CD4-positive, alpha-beta T cell (primary cell): ENCODE measurements at regions not wholly inside any gene's neighbourhood (a gene's known extent, or its start where the extent isn't known, plus 50 kb on each side); places are given as distances from the start of the nearest gene placed in this dataset.

ENCODE experiments used
- ATAC-seq: fragments of 200-7000 bp; cut with Tn5 transposase; one replicate; pipeline ENCODE4 v1.10.0; 2022; ENCODE audit warnings: mild to moderate bottlenecking; ENCODE audit not compliant: poor library complexity
- CTCF ChIA-PET: fragments of 350-600 bp; sonication (Branson Sonifier 250); formaldehyde crosslinking; loops from one replicate; lab custom pipeline; 2021; ENCODE audit warnings: antibody characterized with exemption, inconsistent platforms; lab: Charles Lee
- POLR2A ChIA-PET: fragments of 350-600 bp; sonication (Branson Sonifier 250); formaldehyde crosslinking; loops from one replicate; lab custom pipeline; 2021; ENCODE audit warnings: antibody characterized with exemption, inconsistent platforms; lab: Charles Lee
- DNase-seq, 14 experiments: peaks; one replicate each; pipeline ENCODE4 v3.0.0-alpha.2; 2013 to 2020; ENCODE audit warnings: mixed read lengths in 2 of 14
- H3K27ac ChIP-seq, 2 donors: one replicate each; pipeline versions ENCODE4 v1.5.1 to v1.7.0; 2013; ENCODE audit warnings: low read length in 2 of 2, low read depth in 1 of 2, mild to moderate bottlenecking in 1 of 2
- H3K27me3 ChIP-seq, 2 experiments: 1 replicate in 1 of 2; 2 replicates in 1 of 2; pipeline versions ENCODE4 v1.6.1 to v1.7.0; 2013; ENCODE audit warnings: low read length in 2 of 2, control low read depth in 1 of 2, mild to moderate bottlenecking in 1 of 2, moderate library complexity in 1 of 2; ENCODE audit not compliant: insufficient read depth in 2 of 2, control insufficient read depth in 1 of 2
- H3K36me3 ChIP-seq: one replicate; pipeline ENCODE4 v1.6.1; 2013; ENCODE audit warnings: low read length, control low read depth; ENCODE audit not compliant: insufficient read depth
- H3K4me1 ChIP-seq: one replicate; pipeline ENCODE4 v1.6.1; 2013; ENCODE audit warnings: low read length, control low read depth; ENCODE audit not compliant: insufficient read depth
- H3K4me3 ChIP-seq: one replicate; pipeline ENCODE4 v1.5.1; 2013; ENCODE audit warnings: mild to moderate bottlenecking, low read length, moderate library complexity
- H3K9me3 ChIP-seq, 2 experiments: 1 replicate in 1 of 2; 2 replicates in 1 of 2; pipeline versions ENCODE4 v1.6.1 to v1.7.0; 2013; ENCODE audit warnings: low read length in 2 of 2, mild to moderate bottlenecking in 2 of 2, control low read depth in 1 of 2, moderate library complexity in 1 of 2; ENCODE audit not compliant: control insufficient read depth in 1 of 2, insufficient read depth in 1 of 2
- H3K27ac Mint-ChIP-seq: one replicate; pipeline ENCODE4 v1.8.0; 2020; ENCODE audit warnings: mixed read lengths
- H3K27me3 Mint-ChIP-seq: one replicate; pipeline ENCODE4 v1.8.0; 2021; ENCODE audit warnings: mixed read lengths
- H3K36me3 Mint-ChIP-seq: one replicate; pipeline ENCODE4 v1.8.0; 2021; ENCODE audit warnings: low read depth, mixed read lengths
- H3K4me1 Mint-ChIP-seq: one replicate; pipeline ENCODE4 v1.8.0; 2021; ENCODE audit warnings: low read depth, mixed read lengths
- H3K4me3 Mint-ChIP-seq: one replicate; pipeline ENCODE4 v1.8.0; 2020; ENCODE audit warnings: mild to moderate bottlenecking, mixed read lengths
- H3K9me3 Mint-ChIP-seq: one replicate; pipeline ENCODE4 v1.8.0; 2020; ENCODE audit warnings: mixed read lengths
- intact Hi-C, 2 experiments: fragments of 100-400 bp; cut with DNase I in 1 of 2; cut with micrococcal nuclease in 1 of 2; formaldehyde crosslinking; loops; one replicate each; pipeline versions ENCODE4 v1.15.1 to v1.9.0; 2023 to 2025; cut with DNase I, micrococcal nuclease
- TF ChIP-seq, protein P1 (sequence below): fragments of 200-600 bp; IDR thresholded peaks from one replicate; pipeline ENCODE4 v1.8.0; 2022; ENCODE audit warnings: antibody characterized with exemption, mild to moderate bottlenecking

DNA sequence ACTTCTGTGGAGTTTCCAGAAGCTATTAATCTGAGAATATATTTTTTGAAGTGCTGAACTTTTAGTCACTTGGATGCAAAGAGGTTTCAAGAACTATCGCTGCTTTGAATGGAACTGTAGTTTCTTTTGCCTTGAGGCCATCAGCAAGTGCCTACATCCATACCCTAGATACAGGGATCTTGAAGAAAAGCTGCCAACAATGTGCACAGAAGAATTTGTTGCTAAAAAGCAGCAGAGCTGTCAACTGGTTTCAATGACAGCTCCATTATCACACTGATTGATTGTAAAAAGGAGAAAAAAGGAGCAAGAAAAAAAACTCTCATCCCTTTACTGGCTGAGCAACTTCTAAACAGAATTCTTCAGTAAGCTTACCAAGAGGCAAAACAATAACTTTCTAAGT is 251.0 kb upstream of the NRSN1 start:
- H3K27ac ChIP-seq = no peak overlapping the region
- Mint-ChIP-seq H3K36me3 (no peaks in the 10 kb centered on the region), H3K27ac (no peak overlapping the region), H3K27me3 (no peaks in the 10 kb centered on the region), H3K4me3 (no peak overlapping the region), H3K4me1 (no peaks in the 10 kb centered on the region), H3K9me3 (no peaks in the 10 kb centered on the region)
- H3K9me3 ChIP-seq = no peaks in the 10 kb centered on the region
- TF ChIP-seq, protein P1, sequence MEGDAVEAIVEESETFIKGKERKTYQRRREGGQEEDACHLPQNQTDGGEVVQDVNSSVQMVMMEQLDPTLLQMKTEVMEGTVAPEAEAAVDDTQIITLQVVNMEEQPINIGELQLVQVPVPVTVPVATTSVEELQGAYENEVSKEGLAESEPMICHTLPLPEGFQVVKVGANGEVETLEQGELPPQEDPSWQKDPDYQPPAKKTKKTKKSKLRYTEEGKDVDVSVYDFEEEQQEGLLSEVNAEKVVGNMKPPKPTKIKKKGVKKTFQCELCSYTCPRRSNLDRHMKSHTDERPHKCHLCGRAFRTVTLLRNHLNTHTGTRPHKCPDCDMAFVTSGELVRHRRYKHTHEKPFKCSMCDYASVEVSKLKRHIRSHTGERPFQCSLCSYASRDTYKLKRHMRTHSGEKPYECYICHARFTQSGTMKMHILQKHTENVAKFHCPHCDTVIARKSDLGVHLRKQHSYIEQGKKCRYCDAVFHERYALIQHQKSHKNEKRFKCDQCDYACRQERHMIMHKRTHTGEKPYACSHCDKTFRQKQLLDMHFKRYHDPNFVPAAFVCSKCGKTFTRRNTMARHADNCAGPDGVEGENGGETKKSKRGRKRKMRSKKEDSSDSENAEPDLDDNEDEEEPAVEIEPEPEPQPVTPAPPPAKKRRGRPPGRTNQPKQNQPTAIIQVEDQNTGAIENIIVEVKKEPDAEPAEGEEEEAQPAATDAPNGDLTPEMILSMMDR = no peak
- POLR2A ChIA-PET = no interaction called here
- H3K36me3 ChIP-seq = no peaks in the 10 kb centered on the region
- no peak overlapping the region for H3K4me3 ChIP-seq
- DNase-seq (no peak), ATAC-seq (no peak)
- no peaks in the 10 kb centered on the region for H3K4me1 ChIP-seq
- H3K27me3 ChIP-seq = no peaks in the 10 kb centered on the region
- CTCF ChIA-PET = no interaction called here
- intact Hi-C loops = no loop called here

DNA sequence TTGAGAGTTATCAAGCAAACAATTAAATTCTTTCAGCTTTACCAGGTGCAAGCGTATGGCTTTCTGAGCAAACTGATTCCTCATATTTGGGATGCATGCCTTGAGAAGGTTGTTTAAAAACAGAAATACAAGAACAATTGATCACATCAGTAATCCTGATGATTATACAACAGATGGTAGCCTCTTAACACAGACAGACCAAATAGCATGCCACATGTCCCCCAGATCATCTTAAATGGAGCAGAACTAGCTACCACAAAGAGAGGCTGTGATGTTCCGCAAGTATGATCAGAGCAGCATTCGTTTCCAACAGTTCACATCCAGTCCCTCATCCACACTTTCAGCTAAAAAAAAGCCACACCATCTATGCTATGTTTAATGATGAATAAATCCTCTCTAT is 246.2 kb upstream of the NRSN1 start:
- intact Hi-C loops = no loop called here
- TF ChIP-seq, protein P1 = no peak
- no peaks in the 10 kb centered on the region for H3K4me1 ChIP-seq
- no peaks in the 10 kb centered on the region for H3K27me3 Mint-ChIP-seq
- no peaks in the 10 kb centered on the region for H3K36me3 ChIP-seq
- no peak for DNase-seq
- H3K4me1 Mint-ChIP-seq = no peaks in the 10 kb centered on the region
- H3K36me3 Mint-ChIP-seq = no peaks in the 10 kb centered on the region
- ChIA-PET CTCF (no interaction called here), POLR2A (no interaction called here)
- H3K27ac Mint-ChIP-seq = no peak overlapping the region
- no peaks in the 10 kb centered on the region for H3K9me3 ChIP-seq
- H3K4me3 ChIP-seq = no peak overlapping the region
- H3K4me3 Mint-ChIP-seq = no peak overlapping the region
- no peaks in the 10 kb centered on the region for H3K27me3 ChIP-seq
- no peak overlapping the region for H3K27ac ChIP-seq
- ATAC-seq = no peak
- H3K9me3 Mint-ChIP-seq = no peaks in the 10 kb centered on the region

DNA sequence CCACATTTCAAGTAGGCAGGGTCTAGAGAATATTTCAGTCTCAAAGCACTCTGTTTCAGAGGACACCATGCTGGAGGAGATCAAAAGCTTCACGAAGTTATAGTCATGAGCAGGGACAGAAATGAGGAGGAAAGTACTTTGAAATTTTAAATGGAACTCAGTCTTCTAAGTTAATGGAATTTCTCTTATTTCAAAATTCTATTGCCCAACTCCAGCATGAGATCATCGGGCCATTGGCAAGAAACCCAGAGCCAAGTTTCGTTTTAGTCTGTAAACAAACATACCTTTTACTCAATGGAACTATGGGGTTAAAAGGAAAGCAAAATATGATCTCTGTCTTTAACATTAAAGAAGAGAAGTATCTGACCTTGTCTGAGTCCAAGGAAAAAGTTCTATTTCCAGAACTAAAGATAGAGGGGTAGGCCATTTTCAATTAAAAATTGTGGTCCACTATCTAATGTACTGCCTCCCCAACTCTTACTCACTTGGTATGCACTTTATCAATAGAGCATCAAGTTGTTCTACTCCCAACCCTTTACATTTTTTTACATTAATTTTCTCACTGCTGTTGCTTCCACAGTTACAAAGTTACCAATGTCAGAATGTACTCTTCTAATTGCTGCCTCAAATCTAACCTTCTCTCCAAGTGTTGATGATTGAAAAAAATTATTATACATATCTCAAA is 235.3 kb upstream of the NRSN1 start:
- Histone ChIP-seq H3K9me3 (no peaks in the 10 kb centered on the region), H3K4me3 (no peak overlapping the region), H3K4me1 (no peaks in the 10 kb centered on the region), H3K27ac (no peak overlapping the region), H3K36me3 (no peaks in the 10 kb centered on the region), H3K27me3 (no peaks in the 10 kb centered on the region)
- intact Hi-C loops = no loop called here
- H3K9me3 Mint-ChIP-seq = peaks cover 3% of the 10 kb centered on the region
- H3K4me1 Mint-ChIP-seq = no peaks in the 10 kb centered on the region
- H3K4me3 Mint-ChIP-seq = no peak overlapping the region
- ATAC-seq (no peak), DNase-seq (no peak)
- TF ChIP-seq, protein P1 = no peak
- H3K27ac Mint-ChIP-seq = no peak overlapping the region
- no peaks in the 10 kb centered on the region for H3K27me3 Mint-ChIP-seq
- no peaks in the 10 kb centered on the region for H3K36me3 Mint-ChIP-seq
- ChIA-PET POLR2A (no interaction called here), CTCF (no interaction called here)
